NT2/D1 (cell line): ENCODE measurements at regions not wholly inside any gene's neighbourhood (a gene's known extent, or its start where the extent isn't known, plus 50 kb on each side); places are given as distances from the start of the nearest gene placed in this dataset.

Experiments
- YY1 ChIP-seq: IDR thresholded peaks from 2 replicates; pipeline ENCODE4 v1.6.1; 2011; ENCODE audit not compliant: insufficient read length, insufficient read depth
- ZNF274 ChIP-seq: IDR thresholded peaks from 2 replicates; pipeline ENCODE4 v1.6.1; 2011; ENCODE audit warnings: mild to moderate bottlenecking, low read depth, low read length

- TF ChIP-seq ZNF274 (no peak), YY1 (no peak)
Observed at GRCh38 chr13:82036602-82037001, 1695.7 kb upstream of the SPRY2 start.
